ENCODE measurements at regions not wholly inside any gene's neighbourhood (a gene's known extent, or its start where the extent isn't known, plus 50 kb on each side); places are given as distances from the start of the nearest gene placed in this dataset.

DNA sequence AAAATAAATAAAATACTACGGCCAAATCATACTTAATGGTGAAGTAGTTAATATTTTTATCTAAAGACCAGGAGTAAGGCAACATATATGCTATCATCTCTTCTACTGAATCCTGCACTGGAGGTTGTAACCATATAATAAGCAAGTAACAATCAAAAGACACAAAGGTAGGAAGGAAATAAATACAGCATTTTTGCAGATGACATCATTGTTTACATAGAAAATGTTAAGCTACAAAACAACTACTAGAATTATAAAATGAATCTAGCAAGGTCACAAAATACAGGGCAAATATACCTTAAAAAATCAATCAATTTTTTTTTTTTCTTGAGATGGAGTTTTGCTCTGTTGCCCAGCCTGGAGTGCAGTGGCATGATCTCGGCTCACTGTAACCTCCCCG lies 51.6 kb upstream of the BDKRB2 start:
- H4K8ac ChIP-seq (ENCODE audit: low read depth in 2 of 2, low read length in 2 of 2) = no peak overlapping the region
- no peak overlapping the region for H3K9ac ChIP-seq (ENCODE audit: low read depth, low read length)
- H3K18ac ChIP-seq (ENCODE audit: low read depth, low read length) = no peak overlapping the region; the same call in 1 of the 2 replicates
- H2AK9ac ChIP-seq (replicated peaks; ENCODE audit: low read depth, low read length, poor library complexity) = no peak overlapping the region
- H2AFZ ChIP-seq (replicated peaks; ENCODE audit: low read length, poor library complexity) = no peak overlapping the region
- H3K9me3 ChIP-seq (ENCODE audit: control insufficient read depth, insufficient read depth, low read length) = no peaks in the 10 kb centered on the region
- no peak overlapping the region for H3K23ac ChIP-seq (ENCODE audit: low read depth, low read length)
- WGBS, 2 experiments (ENCODE audit: extremely low coverage in 2 of 2, insufficient read length in 1 of 2) = 71% methylated on average over 1 of the region's 3 CpGs; no CpG with 5 or more reads in 1 of the 2 experiments
- H3K27ac ChIP-seq (ENCODE audit: insufficient read depth, low read length) = no peak overlapping the region
- H4K20me1 ChIP-seq (ENCODE audit: insufficient read depth, low read length) = no peaks in the 10 kb centered on the region
- no peaks in the 10 kb centered on the region; the same call in 1 of the 2 replicates for H3K9me1 ChIP-seq (ENCODE audit: insufficient read depth, low read length)
- peaks cover 2% of the 10 kb centered on the region; the same call in 1 of the 2 replicates for H3K4me1 ChIP-seq (ENCODE audit: control insufficient read depth, insufficient read depth, low read length)
- BruUV-seq (replicated peaks) = no TSS peak
- no peak overlapping the region for H2BK20ac ChIP-seq (ENCODE audit: low read depth, low read length)
- in situ Hi-C loops (cut with MboI; ENCODE audit: low sequenced_read_pairs) (no loop called here), intact Hi-C loops (cut with micrococcal nuclease) (no loop called here), dilution Hi-C loops (cut with HindIII; ENCODE audit: low sequenced_read_pairs, unreplicated experiment) (no loop called here)
- no peak overlapping the region for H3K4me3 ChIP-seq (ENCODE audit: insufficient read depth, low read depth, low read length)
- no peak overlapping the region for H4K5ac ChIP-seq (ENCODE audit: low read depth, low read length)
- DNase-seq (no peak), ATAC-seq (ENCODE audit: low read depth) (no peak)
- H2BK15ac ChIP-seq (ENCODE audit: low read depth, low read length) = no peak overlapping the region
- no peak overlapping the region for H2BK120ac ChIP-seq (ENCODE audit: low read depth, low read length)
- no peaks in the 10 kb centered on the region for H3K27me3 ChIP-seq (ENCODE audit: control insufficient read depth, insufficient read depth, low read length)
- H3K4me2 ChIP-seq (ENCODE audit: low read depth, low read length) = no peak overlapping the region
- no peak overlapping the region for H2BK5ac ChIP-seq (ENCODE audit: low read depth, low read length, poor library complexity, severe bottlenecking)
- H3K56ac ChIP-seq (ENCODE audit: extremely low read depth, insufficient read depth, low read length) = no peak overlapping the region
- H3K36me3 ChIP-seq (ENCODE audit: control insufficient read depth, insufficient read depth, low read length) = no peaks in the 10 kb centered on the region
- H2AK5ac ChIP-seq (ENCODE audit: low read depth, low read length) = no peak overlapping the region
- no peak overlapping the region for H3K14ac ChIP-seq (replicated peaks; ENCODE audit: low read depth, low read length)
- ChIA-PET POLR2A (ENCODE audit: unreplicated experiment) (interaction anchor here (0.6 kb wide), 1 partner anchor 14 kb away, joined by 5 read pairs; no protein-coding TSS in a partner anchor), CTCF (interaction anchor here (0.7 kb wide), 1 partner anchor 211 kb away, joined by 3 read pairs; no protein-coding TSS in a partner anchor)
- no peak overlapping the region for H4K91ac ChIP-seq (ENCODE audit: insufficient read depth, low read depth, low read length)
- no peak for TF ChIP-seq RCOR1 (IDR thresholded peaks at IDR 0.05; ENCODE audit: insufficient replicate concordance, low read length)
- TF ChIP-seq FOS (IDR thresholded peaks at IDR 0.05; ENCODE audit: low read depth, low read length) = no peak
- no peak for TF ChIP-seq CEBPB (IDR thresholded peaks at IDR 0.05; ENCODE audit: low read depth, low read length)
- TF ChIP-seq SMC3 (IDR thresholded peaks at IDR 0.05; ENCODE audit: low read depth, low read length) = no peak
- TF ChIP-seq, protein P1, sequence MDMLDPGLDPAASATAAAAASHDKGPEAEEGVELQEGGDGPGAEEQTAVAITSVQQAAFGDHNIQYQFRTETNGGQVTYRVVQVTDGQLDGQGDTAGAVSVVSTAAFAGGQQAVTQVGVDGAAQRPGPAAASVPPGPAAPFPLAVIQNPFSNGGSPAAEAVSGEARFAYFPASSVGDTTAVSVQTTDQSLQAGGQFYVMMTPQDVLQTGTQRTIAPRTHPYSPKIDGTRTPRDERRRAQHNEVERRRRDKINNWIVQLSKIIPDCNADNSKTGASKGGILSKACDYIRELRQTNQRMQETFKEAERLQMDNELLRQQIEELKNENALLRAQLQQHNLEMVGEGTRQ (IDR thresholded peaks at IDR 0.05; ENCODE audit: low read depth, low read length) = no peak
- no peak for TF ChIP-seq CHD1 (IDR thresholded peaks at IDR 0.05; ENCODE audit: low read depth, low read length)
- TF ChIP-seq BHLHE40 (IDR thresholded peaks at IDR 0.05; ENCODE audit: low read depth, low read length) = no peak
- H3K4ac ChIP-seq (ENCODE audit: low read depth, low read length) = peak overlapping the region; percentile 54
- no peaks in the 10 kb centered on the region for H3K79me1 ChIP-seq (ENCODE audit: low read depth in 1 of 2, low read length in 2 of 2)

All from IMR-90 (cell line).